HUES6 (cell line): ENCODE measurements at regions not wholly inside any gene's neighbourhood (a gene's known extent, or its start where the extent isn't known, plus 50 kb on each side); places are given as distances from the start of the nearest gene placed in this dataset.
A peak's percentile ranks its signal among the peaks of the same experiment; 100 is the strongest.

ENCODE experiments used
- H3K27ac ChIP-seq: 2 replicates; pipeline ENCODE4 v1.7.0; 2013; ENCODE audit warnings: low read depth, mild to moderate bottlenecking, low read length, inconsistent platforms
- H3K27me3 ChIP-seq: 2 replicates; pipeline ENCODE4 v1.6.1; 2013; ENCODE audit warnings: low read length; ENCODE audit not compliant: control insufficient read depth, insufficient read depth
- H3K36me3 ChIP-seq: 2 replicates; pipeline ENCODE4 v1.6.1; 2013; ENCODE audit warnings: low read length; ENCODE audit not compliant: control insufficient read depth, insufficient read depth
- H3K4me1 ChIP-seq: 2 replicates; pipeline ENCODE4 v1.6.1; 2013; ENCODE audit warnings: low read length; ENCODE audit not compliant: control insufficient read depth, insufficient read depth
- H3K4me3 ChIP-seq: 2 replicates; pipeline ENCODE4 v1.5.1; 2013; ENCODE audit warnings: low read depth, low read length
- H3K9ac ChIP-seq: one replicate; pipeline ENCODE4 v1.6.1; 2013; ENCODE audit warnings: mild to moderate bottlenecking, low read length
- H3K9me3 ChIP-seq: 2 replicates; pipeline ENCODE4 v1.6.1; 2013; ENCODE audit warnings: low read depth, low read length; ENCODE audit not compliant: control insufficient read depth, insufficient read depth

DNA sequence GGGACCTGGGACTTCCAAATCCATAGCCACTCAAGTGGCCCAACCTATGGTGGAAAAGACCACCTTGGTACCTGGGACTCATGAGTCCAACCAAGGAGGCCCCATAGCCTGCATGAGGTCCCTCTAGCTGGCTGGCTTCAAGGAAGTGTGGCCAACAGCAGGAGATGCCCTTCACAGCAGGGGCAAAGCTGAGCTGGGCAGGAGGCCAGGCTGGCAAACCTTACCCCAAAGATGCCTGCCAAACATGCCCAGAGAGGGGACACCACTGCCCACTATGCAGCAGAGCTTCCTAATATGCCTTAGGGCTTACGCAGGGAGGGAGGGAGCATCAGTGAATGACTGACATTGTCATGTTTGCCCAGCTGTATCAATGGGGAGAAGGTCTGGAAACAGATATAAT lies 188.0 kb upstream of the GLI2 start:
- no peak overlapping the region for H3K4me3 ChIP-seq
- H3K4me1 ChIP-seq: peaks cover 9% of the 10 kb centered on the region
- H3K36me3 ChIP-seq: no peaks in the 10 kb centered on the region
- H3K9ac ChIP-seq: no peak overlapping the region
- H3K27me3 ChIP-seq: peaks cover 51% of the 10 kb centered on the region
- H3K27ac ChIP-seq: no peak overlapping the region
- H3K9me3 ChIP-seq: no peaks in the 10 kb centered on the region

DNA sequence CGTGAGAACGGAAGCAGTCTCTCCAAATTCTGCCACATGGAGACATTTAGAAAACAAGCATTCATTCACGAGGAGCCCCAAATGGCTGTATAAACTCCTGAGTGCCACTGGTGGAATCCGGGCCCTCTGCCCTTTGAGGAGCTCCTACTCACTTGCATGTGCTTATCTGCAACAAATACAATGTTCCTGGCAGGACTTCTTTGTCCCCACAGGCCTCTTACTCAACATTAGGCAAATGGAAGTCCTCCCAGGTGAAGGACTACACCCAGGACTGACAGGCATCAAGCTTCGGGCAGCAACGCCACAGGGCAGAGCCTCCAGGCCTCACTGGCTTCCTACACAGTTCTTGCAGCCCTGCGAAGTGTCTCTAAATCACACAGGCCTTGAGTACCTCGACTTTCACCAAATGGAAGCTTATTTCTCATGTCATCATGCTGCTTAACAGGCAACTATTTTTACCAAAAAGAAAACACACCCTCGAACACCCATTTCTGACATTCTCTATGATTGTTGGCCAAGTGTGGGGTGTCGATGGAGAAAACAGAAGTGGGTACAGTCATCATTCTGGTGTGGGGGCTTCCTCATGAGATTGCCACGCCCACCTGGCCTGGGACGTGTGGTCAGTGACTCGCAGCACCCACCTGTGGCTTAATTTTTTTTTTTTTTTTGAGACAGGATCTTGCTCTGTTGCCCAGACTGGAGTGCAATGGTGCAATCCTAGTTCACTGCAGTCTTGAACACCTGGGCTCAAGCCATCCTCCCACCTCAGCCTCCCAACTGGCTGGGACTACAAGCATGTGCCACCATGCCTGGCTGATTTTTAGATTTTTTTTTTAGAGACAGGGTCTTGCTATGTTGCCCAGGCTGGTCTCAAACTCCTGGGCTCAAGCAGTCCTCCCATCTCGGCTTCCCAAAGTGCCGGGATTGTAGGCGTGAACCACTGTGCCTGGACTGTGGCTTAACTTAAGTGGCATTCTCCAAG lies 186.8 kb upstream of the GLI2 start:
- no peak overlapping the region for H3K4me3 ChIP-seq
- H3K36me3 ChIP-seq: no peaks in the 10 kb centered on the region
- H3K9ac ChIP-seq: no peak overlapping the region
- no peak overlapping the region for H3K27ac ChIP-seq
- H3K4me1 ChIP-seq: peaks cover 13% of the 10 kb centered on the region
- no peaks in the 10 kb centered on the region for H3K9me3 ChIP-seq
- peaks cover 58% of the 10 kb centered on the region for H3K27me3 ChIP-seq

DNA sequence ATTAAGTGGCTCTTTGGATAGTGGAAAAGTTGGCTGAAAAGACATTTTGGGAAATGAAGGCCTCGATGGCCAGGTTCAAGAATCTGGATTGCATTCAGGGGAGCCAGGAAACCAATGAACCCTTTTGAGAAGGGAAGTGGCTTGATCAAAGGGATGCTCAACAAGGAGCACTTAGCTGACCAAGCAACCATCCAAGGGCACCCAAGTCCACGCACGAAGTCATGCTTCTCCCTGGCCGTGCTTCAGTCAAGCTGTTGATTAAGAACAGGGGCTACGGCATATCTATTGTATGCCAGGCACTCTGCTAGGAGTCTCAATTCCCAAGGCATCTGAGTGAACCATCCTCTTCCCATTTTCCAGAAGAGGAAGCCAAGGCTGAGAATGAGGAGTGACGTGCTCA lies 185.8 kb upstream of the GLI2 start:
- no peaks in the 10 kb centered on the region for H3K36me3 ChIP-seq
- peaks cover 13% of the 10 kb centered on the region for H3K4me1 ChIP-seq
- no peak overlapping the region for H3K9ac ChIP-seq
- no peaks in the 10 kb centered on the region for H3K9me3 ChIP-seq
- peaks cover 67% of the 10 kb centered on the region for H3K27me3 ChIP-seq
- no peak overlapping the region for H3K4me3 ChIP-seq
- no peak overlapping the region for H3K27ac ChIP-seq

DNA sequence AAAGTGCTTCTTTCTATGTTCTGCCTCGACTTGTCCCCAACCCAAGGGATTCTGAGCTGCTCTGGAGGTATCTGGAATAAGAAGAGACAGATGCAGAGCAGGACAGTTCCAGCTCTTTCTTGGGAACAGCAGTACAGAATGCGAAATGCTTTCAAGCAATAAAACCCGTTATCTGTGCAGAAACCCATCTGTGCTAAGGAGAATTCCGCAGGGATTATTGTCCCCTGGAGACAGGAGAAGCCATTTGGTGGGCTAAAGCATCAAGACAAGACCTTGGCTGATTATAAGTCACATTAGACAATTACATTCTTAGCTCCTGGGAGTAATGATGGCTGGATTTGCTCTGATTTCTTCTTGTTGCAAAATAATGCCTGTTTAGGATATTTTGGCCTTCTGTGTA lies 185.4 kb upstream of the GLI2 start:
- Histone ChIP-seq H3K27me3 (peaks cover 71% of the 10 kb centered on the region), H3K4me1 (peaks cover 13% of the 10 kb centered on the region), H3K9ac (no peak overlapping the region), H3K27ac (no peak overlapping the region), H3K9me3 (no peaks in the 10 kb centered on the region), H3K36me3 (no peaks in the 10 kb centered on the region), H3K4me3 (no peak overlapping the region)

DNA sequence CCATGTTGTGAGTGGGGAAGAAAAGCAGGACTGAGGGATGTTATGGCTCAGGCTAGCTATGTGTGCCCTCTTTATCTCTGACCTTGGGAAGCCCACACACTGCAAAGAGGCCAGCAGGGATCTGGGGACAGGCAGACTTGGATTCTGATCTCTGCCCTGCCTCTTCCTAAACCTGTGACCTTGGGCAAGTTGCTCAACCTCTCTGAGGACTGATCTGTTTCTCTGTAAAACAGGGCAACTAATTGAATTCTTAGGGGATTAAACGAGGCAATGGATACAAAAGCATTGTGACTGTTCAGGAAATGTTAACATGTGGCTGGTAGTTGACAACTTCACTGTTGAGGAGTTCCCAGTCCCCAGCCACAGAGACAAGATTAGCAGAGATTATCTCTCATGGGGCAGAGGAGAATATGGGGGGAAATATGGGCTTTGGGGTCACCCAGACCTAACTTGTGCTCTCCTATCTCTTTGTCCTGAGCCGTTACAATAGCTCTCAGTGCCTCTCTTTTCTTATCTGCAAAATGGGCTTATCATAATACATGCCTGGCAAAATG lies 184.7 kb upstream of the GLI2 start:
- Histone ChIP-seq H3K27me3 (peaks cover 65% of the 10 kb centered on the region), H3K36me3 (no peaks in the 10 kb centered on the region), H3K4me3 (no peak overlapping the region), H3K4me1 (peaks cover 10% of the 10 kb centered on the region), H3K9ac (no peak overlapping the region), H3K9me3 (no peaks in the 10 kb centered on the region), H3K27ac (no peak overlapping the region)

DNA sequence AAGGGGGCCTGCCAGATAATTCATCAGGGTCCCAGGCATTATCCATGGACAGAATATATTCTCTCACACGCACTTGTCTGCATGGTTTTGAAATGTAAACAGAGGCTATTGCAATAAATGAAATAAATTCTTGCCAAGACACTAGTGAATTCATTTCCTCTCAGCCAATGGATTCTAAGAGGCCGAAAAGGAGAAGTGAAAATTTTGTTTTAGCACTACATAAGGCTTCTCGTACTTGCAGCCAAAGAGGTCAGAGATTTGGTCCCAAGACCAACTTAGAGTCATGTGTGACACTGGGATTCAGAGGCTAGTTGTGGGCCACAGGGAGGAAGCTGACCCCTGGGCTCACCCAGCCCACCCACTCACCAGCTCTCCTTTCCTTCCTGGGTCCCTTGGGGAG lies 184.1 kb upstream of the GLI2 start:
- Histone ChIP-seq H3K9ac (no peak overlapping the region), H3K4me3 (no peak overlapping the region), H3K36me3 (no peaks in the 10 kb centered on the region), H3K9me3 (no peaks in the 10 kb centered on the region), H3K27me3 (peaks cover 66% of the 10 kb centered on the region), H3K27ac (no peak overlapping the region), H3K4me1 (peaks cover 6% of the 10 kb centered on the region)

DNA sequence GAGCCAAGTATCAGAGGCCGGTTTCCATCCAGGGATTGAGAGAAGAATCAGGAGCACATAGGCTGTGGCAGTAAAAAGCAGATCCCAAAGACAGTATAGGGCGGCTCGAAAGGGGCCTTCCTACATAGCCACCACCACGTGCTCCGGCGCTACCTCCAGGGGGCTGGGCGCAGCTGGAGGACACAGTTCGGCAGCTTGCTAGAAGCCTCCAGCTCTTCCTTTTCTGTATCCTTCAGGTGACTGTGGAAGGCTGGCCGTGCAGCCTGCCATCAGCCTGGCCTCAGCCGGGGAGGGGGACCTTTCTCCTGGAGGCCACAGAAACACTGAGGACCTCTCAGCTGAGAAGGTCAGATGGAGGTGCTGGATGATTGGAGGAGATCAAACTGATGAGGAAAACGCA lies 183.6 kb upstream of the GLI2 start:
- no peak overlapping the region for H3K4me3 ChIP-seq
- H3K4me1 ChIP-seq: peaks cover 6% of the 10 kb centered on the region
- H3K36me3 ChIP-seq: no peaks in the 10 kb centered on the region
- H3K9ac ChIP-seq: no peak overlapping the region
- H3K27me3 ChIP-seq: peaks cover 66% of the 10 kb centered on the region
- no peak overlapping the region for H3K27ac ChIP-seq
- H3K9me3 ChIP-seq: no peaks in the 10 kb centered on the region

DNA sequence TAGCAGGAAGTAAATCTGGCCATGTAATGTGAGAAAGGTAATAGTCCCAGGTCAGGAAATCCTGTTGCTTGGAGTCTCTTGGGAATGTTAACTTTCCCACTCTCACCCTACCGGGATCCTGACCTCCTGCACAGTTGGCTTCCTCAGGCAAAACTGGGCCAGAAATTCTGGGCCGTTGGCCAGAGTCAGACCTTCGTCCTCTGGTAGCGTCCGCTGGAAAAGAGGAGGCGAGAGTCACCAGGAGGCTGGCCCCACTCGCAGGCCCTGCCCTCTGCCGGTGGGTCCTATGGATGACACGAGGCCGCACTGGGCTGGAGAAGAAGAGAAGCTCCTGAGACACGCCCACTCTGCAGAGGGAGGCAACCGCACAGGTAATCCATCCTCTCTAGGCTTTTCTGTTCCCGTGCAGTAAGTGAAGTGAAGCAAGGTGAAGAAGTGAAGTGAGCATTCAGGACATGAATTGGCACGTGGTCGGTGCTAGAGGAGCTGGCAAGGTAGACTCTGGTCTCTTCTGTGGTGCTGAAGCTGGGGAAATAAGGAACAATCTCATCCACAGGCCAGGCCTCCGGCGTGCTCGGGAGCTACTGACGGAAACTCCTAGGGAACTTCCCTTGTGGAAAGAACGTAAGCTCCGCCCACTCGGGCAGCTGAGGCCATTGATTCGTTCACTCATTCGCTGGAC lies 182.7 kb upstream of the GLI2 start:
- Histone ChIP-seq H3K27ac (no peak overlapping the region), H3K36me3 (no peaks in the 10 kb centered on the region), H3K9me3 (no peaks in the 10 kb centered on the region), H3K4me1 (peaks cover 6% of the 10 kb centered on the region), H3K4me3 (peak overlapping the region; percentile 58), H3K27me3 (peaks cover 71% of the 10 kb centered on the region), H3K9ac (no peak overlapping the region)

DNA sequence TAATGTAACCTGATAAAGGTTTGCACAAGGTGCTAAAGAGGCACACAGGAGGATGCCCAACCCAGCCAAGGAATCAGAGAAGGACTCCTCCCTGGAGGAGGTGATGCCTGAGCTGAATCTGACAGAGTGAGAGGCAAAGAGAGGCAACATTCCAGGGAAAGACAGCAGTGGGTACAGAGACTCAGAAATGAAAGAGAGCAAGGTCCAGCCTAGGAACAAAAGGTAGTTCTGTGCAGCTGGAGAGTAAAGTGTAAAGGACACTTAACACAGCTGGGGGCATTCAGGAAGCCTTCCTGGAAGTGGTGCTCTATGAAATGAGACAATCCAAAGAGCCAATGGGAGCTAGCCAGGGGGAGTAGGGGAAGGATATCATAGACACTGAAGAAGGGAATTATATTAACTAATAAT lies 181.0 kb upstream of the GLI2 start:
- no peaks in the 10 kb centered on the region for H3K9me3 ChIP-seq
- H3K4me3 ChIP-seq: no peak overlapping the region
- H3K27me3 ChIP-seq: peaks cover 82% of the 10 kb centered on the region
- H3K36me3 ChIP-seq: no peaks in the 10 kb centered on the region
- no peak overlapping the region for H3K9ac ChIP-seq
- H3K27ac ChIP-seq: no peak overlapping the region
- H3K4me1 ChIP-seq: peaks cover 6% of the 10 kb centered on the region

DNA sequence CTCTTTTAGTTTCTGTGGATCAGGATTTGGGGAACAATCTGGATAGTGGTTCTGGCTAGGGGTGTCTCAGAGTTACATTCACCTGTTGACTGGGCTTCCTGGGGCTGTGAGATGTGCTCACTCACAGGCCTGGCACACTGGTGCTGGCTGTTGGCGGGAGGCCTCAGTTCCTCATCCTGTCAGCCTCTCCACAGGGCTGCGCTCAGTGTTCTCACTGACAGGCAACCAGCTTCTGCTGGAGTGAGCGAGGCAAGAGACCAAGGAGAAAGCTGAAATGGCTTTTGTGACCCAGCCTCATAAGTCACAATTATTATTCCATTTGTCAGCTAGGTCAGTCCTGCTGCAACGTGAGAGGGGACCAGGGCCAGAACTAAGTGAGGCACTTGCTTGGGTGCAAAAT lies 180.6 kb upstream of the GLI2 start:
- Histone ChIP-seq H3K27me3 (peaks cover 80% of the 10 kb centered on the region), H3K4me1 (peaks cover 6% of the 10 kb centered on the region), H3K4me3 (no peak overlapping the region), H3K9me3 (no peaks in the 10 kb centered on the region), H3K27ac (no peak overlapping the region), H3K36me3 (no peaks in the 10 kb centered on the region), H3K9ac (no peak overlapping the region)

DNA sequence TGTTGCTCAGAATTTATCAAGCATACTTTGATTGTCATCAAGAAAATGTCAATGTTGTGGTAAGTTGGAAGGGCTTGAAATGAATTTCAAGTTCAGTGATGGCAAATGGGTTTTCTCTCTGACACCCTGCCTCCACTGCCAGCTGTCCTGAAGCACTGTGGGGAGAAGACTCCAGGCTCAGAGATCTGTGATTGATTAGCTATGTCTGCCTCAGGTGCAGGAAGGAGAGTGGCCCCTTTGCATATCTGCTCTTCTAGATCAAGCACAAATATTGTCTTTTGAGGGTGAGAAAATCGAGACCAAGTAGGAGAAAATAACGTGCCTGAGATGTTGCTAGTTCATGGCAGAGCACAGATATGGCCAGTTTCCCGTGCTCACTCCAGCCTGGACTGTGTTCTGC lies 178.8 kb upstream of the GLI2 start:
- peaks cover 79% of the 10 kb centered on the region for H3K27me3 ChIP-seq
- H3K27ac ChIP-seq: no peak overlapping the region
- no peak overlapping the region for H3K9ac ChIP-seq
- no peaks in the 10 kb centered on the region for H3K9me3 ChIP-seq
- H3K36me3 ChIP-seq: no peaks in the 10 kb centered on the region
- H3K4me3 ChIP-seq: no peak overlapping the region
- H3K4me1 ChIP-seq: peaks cover 9% of the 10 kb centered on the region
